ELF-1 (cell line): ENCODE measurements at regions not wholly inside any gene's neighbourhood (a gene's known extent, or its start where the extent isn't known, plus 50 kb on each side); places are given as distances from the start of the nearest gene placed in this dataset.

Source experiments
- DNase-seq: peaks from one replicate; pipeline ENCODE4 v3.0.0-alpha.2; 2016; ENCODE audit warnings: low read depth, low spot score

DNA sequence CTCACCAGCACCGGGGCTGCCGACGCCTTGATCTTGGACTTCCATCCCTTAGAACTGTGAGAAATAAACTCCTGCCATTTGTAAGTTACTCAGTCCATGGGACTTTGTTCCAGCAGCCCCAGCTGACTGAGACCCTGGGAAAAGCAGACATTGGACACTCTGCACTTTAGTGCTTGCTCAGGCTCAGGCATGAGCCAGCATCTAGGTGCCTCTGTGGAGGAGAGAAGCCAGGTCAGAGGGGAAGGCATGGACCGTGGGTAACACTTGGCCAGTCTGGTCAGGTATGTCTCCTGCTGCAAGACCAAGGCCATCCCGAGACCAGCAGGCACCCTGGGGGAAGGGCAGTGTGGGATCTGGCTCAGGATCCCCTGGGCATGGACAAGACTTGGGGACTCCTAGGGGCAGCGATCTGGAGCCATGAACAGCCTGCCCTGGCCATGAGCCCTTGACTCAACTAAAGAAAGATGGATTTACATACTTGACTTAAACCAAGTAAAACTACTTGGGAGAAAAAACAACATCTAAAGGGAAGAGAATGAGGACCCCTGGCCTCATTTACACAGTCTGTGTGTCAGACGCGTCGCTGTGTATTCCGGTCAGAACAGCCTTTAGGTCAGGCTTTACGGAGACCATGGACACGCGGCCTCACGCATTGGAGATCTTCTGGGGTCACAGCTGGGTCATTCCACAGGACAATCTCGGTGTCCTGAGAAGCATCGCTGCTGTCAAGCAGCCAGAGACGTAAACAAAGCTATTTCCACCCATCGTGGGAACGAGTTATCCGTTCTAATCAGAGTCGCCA, 497.1 kb downstream of the BRD1 start:
- DNase-seq = no peak

DNA sequence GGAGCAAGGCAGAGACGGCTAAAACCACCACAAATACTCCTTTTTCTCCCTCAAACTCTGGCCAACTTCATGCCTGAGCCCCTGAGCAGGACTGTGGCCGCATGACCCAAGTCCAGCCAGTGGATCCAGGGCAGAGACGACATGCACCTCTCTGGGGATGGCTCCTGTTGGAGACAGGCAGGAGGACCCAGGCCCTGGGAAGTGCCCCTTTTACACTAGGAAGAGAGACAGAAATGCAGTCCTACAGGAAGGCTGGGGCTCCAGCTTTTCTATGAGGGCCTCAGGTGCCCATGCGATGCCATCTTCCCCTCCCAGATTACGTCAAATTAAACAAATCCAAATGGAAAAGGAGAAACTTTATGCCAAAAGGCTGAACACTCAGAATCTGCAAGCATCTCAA, 498.0 kb downstream of the BRD1 start:
- DNase-seq = no peak

DNA sequence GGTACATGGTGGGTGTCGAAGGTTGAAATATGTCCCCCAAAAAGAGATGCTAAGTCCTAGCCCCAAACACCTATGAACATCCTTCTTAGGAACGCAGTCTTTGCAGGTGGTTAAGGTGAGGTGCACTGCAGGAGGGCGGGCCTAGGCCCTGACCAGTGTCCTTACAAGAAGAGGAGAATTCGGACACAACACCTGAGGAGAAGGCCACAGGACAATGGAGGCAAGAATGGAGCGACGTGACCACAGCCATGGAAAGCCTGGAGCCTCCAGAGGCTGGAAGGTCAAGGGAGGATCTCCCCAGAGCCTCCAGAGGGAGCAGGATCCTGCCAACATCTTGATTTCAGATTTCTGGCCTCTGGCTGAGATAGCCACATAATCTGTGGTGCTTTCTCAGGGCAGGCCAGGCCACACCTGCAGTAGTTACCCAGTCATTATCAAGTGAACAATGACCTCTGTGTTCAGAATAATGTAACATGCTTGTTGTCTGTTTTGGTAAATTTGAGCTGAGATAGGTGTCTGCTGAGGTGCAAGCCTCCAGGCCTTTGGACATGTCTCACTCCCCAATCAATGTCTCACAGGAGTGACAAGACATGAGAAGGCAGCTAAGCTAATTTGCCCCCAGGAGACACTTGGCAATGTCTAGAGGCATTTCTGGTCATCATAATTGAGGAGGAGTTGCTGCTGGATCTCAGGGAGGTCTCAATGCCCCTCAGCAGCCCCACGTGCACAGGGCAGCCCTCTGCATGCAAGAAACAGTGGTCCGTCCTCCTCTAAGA, 498.9 kb downstream of the BRD1 start:
- no peak for DNase-seq

DNA sequence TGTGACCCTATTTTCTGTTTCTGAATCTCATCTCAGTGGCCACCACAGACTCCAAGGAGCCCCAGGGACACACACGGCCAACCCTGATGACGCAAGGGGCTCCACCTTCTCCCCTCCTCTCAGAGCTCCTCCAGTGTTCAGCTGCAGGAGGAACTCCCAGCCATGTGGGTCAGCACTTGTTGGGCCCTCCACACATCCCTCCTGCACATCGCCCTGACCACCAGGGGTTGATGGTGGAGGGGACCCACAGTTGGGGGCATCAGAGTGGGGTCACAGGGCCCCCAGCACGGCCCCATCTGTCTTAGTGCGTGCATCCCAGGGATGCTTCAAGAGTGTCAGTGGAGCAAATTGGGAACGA, 499.6 kb downstream of the BRD1 start:
- no peak for DNase-seq

DNA sequence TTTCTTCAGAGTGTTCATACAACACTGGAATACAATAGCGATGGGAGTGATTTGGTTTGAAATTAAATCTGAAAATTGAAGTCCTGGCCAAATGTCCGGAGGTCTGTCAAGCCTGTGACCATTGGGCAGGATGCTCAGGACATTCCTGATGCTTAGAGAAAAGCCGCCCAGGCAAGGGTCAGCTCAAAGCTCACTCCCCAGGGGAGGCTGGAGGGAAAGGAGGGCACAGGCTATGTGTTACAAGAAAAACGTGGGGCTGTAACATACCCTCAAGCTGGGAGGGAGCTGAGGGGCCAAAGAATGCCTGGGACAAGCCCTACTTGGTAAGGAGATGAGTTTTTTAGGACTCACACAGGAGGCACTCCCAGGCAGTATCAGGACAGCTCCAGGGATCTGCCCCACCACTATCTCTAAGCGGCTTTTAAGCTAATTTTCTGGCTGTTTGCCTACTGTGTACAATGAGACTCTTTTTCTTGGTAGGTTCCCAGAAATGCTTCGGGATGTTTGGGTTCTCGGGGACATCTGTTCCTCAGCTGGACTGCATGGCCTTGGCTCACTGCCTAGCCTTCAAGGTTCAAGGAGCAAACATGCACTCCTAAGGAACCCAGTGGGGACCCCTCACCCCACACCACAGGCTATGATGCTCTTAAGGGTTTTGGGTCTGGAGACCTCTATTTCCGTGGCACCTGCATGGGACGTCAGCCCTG, 500.1 kb downstream of the BRD1 start:
- DNase-seq = no peak

DNA sequence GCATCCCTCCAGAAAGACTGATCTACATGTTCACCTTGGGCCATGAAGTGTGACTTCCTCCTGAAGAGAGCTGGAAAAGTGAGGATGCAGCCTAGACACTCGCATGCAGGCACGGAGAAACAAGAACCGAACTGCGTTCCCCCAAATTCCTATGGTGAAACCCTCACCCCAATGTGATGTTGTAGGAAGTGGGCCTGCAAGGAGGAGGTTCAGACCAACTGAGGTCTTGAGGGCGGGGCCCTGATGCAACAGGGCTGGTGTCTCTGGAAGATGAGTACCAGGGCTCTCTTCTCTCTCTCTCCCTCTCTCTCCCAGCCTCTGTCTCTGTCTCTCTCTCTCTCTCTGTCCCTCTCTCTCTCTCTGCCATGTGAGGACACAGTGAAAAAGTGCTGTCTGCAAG, 501.1 kb downstream of the BRD1 start:
- no peak for DNase-seq

DNA sequence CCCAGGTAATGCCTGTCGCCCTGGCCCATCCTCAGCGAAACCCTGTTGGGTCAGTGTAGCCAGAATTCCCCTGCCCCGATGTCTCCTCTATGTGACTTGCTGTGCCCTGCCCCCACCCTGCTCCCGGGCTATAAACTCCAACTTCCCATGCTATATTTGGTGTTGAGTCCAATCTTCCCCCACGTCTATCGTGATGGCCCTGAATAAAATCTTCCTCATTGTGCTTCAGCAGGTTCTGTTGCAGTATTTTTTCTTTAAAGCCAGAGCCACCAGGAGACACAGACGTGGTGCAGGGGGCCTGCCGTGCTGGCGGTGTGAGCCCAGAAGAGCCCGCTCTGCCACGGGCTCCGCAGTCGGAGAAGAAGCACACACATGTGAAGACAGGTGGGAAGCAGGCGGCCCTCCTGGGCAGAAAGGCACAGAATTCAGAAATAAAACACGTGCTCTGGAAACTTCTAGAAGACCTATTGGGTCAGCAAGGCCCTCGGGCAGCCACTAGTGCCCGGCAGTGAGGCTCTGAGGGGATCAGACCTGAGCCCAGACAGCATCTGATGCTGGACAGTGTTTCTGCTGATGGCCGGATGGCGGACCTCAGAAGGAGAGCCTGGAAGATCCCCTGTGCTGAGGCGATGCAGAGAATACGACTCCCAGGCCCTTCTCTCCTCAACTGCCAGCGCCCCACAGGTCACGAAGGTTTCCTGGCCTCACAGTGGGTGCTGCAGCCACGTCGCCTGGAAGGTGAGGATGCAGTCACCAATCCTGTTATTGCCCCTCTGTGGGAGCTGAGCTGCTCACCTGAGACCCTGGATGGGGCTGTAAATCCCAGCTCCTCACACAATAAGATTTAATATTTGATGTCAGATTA, 501.9 kb downstream of the BRD1 start:
- no peak for DNase-seq

DNA sequence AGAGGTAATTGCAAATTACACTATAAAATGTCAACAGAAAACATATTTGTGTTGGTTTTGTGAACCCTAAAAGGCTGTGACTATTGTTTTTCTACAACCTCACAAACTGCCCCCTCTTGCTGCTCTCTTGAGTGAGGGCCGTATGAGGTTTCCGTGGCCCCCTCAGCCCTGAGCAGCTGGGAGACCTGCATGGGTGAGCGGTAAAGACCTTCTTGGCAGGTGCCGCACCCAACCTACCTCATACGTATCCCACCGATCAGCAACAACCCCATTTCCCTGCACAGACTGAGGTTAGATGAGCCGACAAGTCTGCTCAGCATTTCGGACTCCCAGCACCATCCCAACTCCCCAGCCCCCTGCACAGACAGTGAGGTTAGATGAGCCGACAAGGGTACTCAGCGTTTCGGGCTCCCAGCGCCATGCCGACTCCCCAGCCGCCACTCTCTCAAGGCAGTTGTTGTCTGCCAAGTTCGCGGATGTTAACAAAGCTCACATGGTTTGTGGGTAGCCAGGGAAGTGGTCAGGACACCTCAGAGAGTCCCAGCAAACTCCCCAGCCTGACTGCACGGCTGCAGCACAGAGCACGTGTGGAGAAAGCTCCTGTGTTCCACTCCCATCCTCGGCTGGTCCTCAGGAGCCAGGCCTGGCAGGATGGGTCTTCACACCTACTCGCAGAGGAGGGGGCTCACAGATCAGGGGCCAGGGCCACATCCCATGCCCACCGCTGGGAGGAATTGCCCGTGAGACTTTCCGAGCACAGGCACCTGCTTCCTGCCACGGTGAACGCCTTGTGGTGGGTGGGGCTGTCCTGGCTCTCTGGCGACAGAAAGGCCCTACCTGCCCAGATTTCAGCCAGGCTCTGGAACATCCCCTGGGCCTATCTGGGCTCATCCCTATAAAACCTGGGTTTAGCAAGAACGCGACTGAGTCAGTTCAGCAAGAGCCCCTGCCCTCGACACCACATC, 502.9 kb downstream of the BRD1 start:
- DNase-seq = no peak

DNA sequence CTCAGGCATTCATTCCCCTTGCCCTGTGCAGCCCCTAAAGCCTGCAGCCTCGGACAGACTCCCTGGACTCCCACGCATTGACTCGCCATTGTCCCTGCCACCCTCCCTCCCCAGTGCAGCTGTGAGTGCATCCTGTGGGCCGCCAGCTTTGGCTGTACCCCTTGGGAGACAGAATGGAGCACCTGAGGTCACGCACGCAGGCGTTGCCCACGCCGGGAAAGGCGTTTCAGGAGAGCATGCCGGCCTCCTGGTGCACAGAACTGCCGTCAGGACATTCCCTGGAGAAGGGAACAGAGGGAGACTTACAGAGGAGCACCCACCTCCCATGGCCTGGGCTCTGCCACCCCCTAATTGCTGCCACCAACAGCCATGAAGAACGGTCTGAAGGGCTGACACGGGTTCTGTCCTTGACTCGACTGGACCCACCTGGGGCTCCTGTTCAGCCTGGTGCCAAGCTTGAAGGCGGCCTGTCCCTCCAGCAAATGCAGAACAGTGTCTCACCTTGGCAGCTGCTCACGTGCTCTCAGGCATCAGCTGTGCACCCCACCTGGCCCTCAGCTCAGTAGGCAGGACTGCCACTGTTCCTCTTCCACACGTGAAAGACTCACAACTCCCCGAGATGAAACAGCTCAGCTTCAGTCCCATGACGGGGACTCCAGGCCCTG, 503.8 kb downstream of the BRD1 start:
- DNase-seq = no peak

DNA sequence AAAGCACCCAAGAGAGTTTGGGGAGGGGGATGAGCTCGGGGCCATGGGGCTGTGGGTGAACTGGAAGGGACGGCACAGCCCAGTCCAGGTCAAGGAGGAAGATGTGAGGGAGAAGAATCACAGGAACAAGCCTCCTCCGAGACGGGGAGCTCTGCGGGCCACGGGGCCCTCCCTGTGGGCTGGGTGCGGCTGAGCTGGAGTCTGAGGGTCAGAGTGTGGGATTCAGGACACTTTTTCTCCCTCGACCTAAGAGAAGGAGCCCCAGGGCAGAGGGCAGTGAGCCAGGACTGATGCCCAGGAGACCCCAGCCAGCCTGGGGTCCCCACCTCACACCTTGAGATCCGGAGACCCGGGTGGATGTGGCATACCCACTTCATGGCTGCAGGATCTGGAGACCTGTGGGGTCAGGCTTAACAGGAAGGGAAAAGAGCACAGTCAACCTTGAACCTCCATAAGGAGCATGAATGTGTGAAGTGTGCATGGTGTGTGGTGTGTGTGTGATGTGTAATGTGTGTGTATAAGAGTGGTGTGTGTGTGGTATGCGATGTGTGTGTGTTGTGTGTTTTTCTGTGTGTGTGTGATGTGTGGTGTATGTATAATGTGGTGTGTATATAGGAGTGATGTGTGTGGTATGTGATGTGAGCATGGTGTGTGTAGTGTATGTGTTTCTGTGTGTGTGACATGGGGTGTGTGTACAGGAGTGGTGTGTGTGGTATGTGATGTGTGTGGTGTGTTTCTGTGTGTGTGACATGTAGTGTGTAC, 504.6 kb downstream of the BRD1 start:
- no peak for DNase-seq

DNA sequence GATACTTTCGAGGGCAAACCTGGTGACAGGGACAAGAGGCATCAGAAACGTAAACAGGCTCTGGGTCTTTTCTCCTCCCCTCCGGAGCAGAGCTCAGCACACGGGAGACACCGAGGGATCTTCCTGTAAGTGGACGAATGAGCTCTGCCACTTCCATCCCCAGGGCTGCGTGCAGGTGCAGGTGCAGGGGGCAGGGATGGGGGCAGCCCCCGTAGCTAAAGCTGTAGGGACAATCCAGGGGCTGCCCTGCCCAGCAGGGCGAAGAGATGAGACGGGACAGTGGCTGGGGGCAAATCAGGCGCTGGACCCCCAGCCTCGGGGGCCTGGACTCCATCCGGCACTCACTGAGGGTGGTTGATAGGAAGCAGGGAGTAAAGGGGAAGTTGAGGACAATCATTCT, 505.4 kb downstream of the BRD1 start:
- DNase-seq = no peak

DNA sequence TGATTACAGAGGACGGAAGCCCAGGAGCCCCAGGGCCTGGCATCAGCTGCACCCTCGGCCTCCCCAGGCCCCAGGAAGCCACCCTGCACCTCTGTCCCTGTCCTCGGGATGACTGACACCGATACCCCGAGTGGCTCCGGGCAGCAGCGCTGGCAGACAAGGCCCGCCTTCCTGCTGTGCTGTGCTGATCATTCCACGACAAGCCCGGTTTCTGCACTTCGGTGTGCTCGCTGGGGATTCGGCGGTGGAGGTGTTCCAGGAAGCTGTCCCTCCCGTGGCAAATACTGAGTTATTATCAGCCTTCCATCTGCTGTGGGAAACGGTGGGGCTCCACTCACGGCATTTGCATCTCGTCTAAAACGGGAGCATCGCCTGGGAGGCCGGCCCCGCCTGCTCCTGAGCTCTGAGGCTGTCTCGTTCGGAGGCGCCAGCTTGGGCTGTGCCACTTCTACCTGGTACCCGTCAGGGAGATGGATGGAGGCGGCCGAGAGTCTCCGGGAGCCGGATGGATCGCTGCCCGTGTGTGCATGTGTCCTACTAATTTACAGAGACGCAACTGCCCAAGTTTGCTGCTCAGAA, 506.1 kb downstream of the BRD1 start:
- DNase-seq = no peak

DNA sequence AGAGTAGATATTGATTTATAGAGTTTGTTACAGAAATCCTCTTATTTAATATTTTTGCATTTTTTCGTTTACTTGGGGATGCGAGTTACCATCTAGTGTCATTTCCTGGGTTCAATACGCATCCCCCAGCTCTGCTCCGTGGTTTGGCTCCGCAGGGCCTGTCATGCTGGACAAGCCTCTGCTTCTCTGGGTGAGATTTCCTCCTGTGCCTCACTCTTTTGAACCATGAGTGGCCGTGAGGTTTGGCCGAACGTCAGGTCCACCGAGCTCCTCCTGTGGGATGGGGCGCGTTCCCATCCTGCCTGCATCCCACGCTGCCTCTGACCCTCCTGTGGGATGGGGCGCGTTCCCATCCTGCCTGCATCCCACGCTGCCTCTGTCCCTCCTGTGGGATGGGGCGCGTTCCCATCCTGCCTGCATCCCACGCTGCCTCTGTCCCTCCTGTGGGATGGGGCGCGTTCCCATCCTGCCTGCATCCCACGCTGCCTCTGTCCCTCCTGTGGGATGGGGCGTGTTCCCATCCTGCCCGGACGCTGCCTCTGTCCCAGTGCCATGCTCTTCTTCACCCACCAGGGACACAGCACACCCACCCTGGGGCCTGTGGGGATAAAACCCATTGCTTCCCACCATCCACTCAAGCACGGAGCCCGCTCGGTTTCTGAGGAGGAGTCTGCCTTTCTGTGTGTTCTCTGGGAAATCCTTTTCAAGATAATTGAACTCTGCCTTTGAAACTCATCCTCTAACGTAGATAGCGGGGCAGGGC, 506.8 kb downstream of the BRD1 start:
- DNase-seq = no peak

DNA sequence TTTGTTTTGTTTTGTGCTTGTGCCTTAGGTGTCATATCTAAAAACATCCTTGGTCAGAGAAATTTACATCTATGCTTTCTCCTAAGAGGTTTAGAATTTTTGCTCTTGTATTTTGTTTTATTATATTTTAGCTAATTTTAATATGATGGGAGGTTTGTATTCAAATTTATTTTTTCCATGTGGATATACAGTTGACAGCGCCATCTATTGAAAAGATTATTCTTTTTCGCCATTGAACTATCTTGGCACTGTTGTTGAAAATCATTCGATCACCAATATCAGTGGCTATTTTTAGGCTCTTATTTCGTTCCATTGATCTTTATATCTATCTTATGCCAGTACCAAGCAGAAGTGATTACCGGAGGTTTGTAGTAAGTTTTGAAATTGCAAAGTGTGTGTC, 510.3 kb downstream of the BRD1 start:
- DNase-seq = no peak

DNA sequence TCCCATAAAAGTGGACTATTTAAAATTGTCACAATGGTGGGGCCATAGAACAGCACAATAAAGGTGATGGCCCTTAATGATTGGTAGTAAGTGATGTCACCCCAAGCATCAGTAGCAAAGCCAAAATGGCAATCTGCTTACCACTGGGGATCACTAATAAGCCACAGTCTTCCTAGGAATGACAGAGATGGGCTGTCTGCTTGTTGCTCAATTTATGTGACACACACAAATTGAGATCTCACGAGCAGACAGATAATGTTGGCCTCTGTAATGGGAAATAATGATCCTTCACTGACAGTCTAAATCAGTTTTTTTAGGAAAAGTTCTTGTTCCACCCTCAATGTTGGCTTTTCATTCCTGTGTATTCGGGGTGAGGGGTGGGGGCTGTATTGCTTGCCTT, 515.1 kb downstream of the BRD1 start:
- DNase-seq = no peak

DNA sequence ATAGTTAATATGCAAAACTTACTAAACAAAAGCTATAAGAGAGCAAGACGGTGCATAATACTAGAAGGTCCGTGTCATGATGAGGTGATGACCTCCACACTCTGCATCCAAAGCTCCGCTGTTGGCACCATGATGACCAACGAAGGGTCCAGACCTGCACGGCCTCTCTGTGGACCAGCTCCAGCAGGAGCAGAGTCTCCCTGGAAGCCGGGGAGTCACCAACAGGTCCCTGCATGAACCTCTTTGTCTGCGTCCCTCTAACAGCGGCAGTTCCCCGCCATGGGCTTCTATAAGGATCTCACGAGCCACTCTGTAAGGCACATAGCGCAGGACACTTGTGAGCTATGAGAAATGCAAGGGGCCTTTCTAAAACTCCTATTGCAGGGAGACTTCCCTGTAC, 517.3 kb downstream of the BRD1 start:
- no peak for DNase-seq

DNA sequence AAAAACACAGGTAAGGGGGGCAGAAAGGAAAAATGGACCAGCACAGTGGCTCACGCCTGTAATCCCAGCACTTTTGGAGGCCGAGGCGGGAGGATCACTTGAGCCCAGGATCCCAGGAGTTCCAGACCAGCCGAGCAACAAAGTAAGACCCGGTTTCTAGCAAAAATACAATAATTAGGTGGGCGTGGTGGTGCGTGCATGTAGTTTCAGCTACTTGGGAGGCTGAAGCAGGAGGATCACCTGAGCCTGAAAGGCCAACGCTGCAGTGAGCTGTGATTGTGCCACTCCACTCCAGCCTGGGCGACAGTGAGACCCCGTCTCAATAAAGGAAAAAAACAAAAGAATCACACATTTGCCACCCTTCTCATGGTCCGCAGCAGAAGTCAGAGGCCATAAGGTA, 519.4 kb downstream of the BRD1 start:
- DNase-seq = no peak

DNA sequence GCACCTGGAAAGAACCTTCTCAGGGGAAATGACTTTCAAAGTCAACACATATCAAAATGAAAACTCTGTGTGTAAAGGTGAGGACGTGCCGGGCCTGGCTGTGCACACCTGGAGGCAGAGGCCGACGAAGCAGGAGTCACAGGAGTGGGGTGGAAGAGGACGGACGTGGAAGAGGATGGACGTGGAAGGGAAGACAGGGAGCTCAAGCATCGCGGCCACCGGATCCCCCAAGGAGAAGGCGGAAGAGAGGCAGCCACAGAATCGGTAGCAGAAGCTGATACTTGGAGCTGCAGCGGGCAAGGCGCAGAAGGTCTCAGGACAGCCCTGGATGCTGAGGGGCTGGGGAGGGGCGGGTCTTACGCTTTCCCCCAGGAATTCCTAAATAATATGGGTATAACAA, 519.8 kb downstream of the BRD1 start:
- no peak for DNase-seq
